ENCODE measurements at regions not wholly inside any gene's neighbourhood (a gene's known extent, or its start where the extent isn't known, plus 50 kb on each side); places are given as distances from the start of the nearest gene placed in this dataset.

GRCh38 chr1:198007687-198008607 lies 90.8 kb downstream of the LHX9 start:
- Histone ChIP-seq H3K9me3 (ENCODE audit: low read depth, low read length) (peaks cover 4% of the 10 kb centered on the region), H2AFZ (ENCODE audit: low read length) (peak overlapping the region; percentile 28), H4K20me1 (ENCODE audit: insufficient read depth, low read length) (no peaks in the 10 kb centered on the region), H3K4me3 (ENCODE audit: insufficient read depth, low read length) (no peak overlapping the region), H3K27me3 (ENCODE audit: insufficient read depth, low read length) (no peaks in the 10 kb centered on the region), H3K79me2 (ENCODE audit: insufficient read depth, low read length) (no peaks in the 10 kb centered on the region), H3K36me3 (ENCODE audit: insufficient read depth, low read length) (no peaks in the 10 kb centered on the region), H3K4me1 (ENCODE audit: insufficient read depth, low read length) (no peaks in the 10 kb centered on the region), H3K4me2 (ENCODE audit: insufficient read depth, low read length) (no peak overlapping the region), H3K27ac (ENCODE audit: low read depth, low read length) (no peak overlapping the region)
- DNase-seq (ENCODE audit: insufficient read length, low spot score, missing footprints), result peak; percentile 71
- TF ChIP-seq, protein P1, sequence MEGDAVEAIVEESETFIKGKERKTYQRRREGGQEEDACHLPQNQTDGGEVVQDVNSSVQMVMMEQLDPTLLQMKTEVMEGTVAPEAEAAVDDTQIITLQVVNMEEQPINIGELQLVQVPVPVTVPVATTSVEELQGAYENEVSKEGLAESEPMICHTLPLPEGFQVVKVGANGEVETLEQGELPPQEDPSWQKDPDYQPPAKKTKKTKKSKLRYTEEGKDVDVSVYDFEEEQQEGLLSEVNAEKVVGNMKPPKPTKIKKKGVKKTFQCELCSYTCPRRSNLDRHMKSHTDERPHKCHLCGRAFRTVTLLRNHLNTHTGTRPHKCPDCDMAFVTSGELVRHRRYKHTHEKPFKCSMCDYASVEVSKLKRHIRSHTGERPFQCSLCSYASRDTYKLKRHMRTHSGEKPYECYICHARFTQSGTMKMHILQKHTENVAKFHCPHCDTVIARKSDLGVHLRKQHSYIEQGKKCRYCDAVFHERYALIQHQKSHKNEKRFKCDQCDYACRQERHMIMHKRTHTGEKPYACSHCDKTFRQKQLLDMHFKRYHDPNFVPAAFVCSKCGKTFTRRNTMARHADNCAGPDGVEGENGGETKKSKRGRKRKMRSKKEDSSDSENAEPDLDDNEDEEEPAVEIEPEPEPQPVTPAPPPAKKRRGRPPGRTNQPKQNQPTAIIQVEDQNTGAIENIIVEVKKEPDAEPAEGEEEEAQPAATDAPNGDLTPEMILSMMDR (IDR thresholded peaks at IDR 0.05; ENCODE audit: extremely low read depth, low read depth, low read length), result no peak

DNA sequence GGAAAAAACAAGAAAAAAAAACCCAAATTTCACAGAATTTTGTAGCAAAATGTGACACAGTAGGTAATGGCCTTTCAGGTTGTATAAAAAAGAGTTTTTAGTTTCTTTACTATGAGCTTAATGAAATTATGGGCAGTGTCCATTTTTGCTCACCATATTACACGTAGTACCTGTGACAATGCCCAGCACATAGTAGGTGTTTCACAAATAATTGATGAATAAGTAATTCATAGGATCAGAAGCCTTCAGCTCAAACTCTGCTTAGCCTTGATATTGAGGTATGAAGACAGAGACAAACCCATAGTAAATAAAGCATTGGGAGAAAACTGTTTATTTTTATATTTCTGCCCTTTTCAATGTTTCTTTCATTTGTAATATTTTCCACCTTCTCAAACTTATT lies 97.2 kb downstream of the LHX9 start:
- H3K9me3 ChIP-seq (ENCODE audit: low read depth, low read length), result peaks cover 4% of the 10 kb centered on the region
- no peak overlapping the region for H3K27ac ChIP-seq (ENCODE audit: low read depth, low read length)
- H2AFZ ChIP-seq (ENCODE audit: low read length), result no peak overlapping the region
- TF ChIP-seq, protein P1 (IDR thresholded peaks at IDR 0.05; ENCODE audit: extremely low read depth, low read depth, low read length), result no peak
- no peak overlapping the region for H3K4me3 ChIP-seq (ENCODE audit: insufficient read depth, low read length)
- DNase-seq (ENCODE audit: insufficient read length, low spot score, missing footprints), result no peak
- no peaks in the 10 kb centered on the region for H4K20me1 ChIP-seq (ENCODE audit: insufficient read depth, low read length)
- H3K27me3 ChIP-seq (ENCODE audit: insufficient read depth, low read length), result no peaks in the 10 kb centered on the region
- H3K79me2 ChIP-seq (ENCODE audit: insufficient read depth, low read length), result no peaks in the 10 kb centered on the region
- H3K4me2 ChIP-seq (ENCODE audit: insufficient read depth, low read length), result no peak overlapping the region
- H3K36me3 ChIP-seq (ENCODE audit: insufficient read depth, low read length), result no peaks in the 10 kb centered on the region
- peaks cover 4% of the 10 kb centered on the region for H3K4me1 ChIP-seq (ENCODE audit: insufficient read depth, low read length)

GRCh38 chr1:198015309-198015708 lies 98.1 kb downstream of the LHX9 start:
- DNase-seq (ENCODE audit: insufficient read length, low spot score, missing footprints), result no peak
- H3K27ac ChIP-seq (ENCODE audit: low read depth, low read length), result no peak overlapping the region
- H3K4me1 ChIP-seq (ENCODE audit: insufficient read depth, low read length), result peaks cover 4% of the 10 kb centered on the region
- no peaks in the 10 kb centered on the region for H3K79me2 ChIP-seq (ENCODE audit: insufficient read depth, low read length)
- no peaks in the 10 kb centered on the region for H3K36me3 ChIP-seq (ENCODE audit: insufficient read depth, low read length)
- H3K27me3 ChIP-seq (ENCODE audit: insufficient read depth, low read length), result no peaks in the 10 kb centered on the region
- no peak overlapping the region for H2AFZ ChIP-seq (ENCODE audit: low read length)
- H3K4me2 ChIP-seq (ENCODE audit: insufficient read depth, low read length), result no peak overlapping the region
- H3K9me3 ChIP-seq (ENCODE audit: low read depth, low read length), result no peaks in the 10 kb centered on the region
- H3K4me3 ChIP-seq (ENCODE audit: insufficient read depth, low read length), result no peak overlapping the region
- TF ChIP-seq, protein P1 (IDR thresholded peaks at IDR 0.05; ENCODE audit: extremely low read depth, low read depth, low read length), result no peak
- no peaks in the 10 kb centered on the region for H4K20me1 ChIP-seq (ENCODE audit: insufficient read depth, low read length)

DNA sequence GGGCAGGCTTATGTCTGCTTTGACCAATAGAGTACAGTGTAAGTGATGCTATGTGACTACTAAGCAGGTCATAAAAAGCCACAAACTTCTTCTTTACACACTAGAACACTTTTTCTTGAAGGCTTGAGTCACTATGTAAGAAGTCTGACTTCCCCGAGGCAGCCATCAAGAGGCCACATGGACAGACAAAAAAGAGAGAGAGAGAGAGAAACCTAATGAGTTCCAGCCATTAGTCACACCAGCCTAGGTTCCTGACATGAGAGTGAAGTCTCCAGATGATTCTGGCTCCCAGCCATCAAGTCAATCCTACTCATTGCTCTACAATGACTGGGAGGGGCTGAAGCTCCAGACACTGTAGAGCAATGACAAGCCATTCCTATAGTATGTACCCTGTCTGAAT lies 101.4 kb downstream of the LHX9 start:
- no peaks in the 10 kb centered on the region for H3K27me3 ChIP-seq (ENCODE audit: insufficient read depth, low read length)
- TF ChIP-seq, protein P1 (IDR thresholded peaks at IDR 0.05; ENCODE audit: extremely low read depth, low read depth, low read length), result no peak
- peak; percentile 76 for DNase-seq (ENCODE audit: insufficient read length, low spot score, missing footprints)
- H3K9me3 ChIP-seq (ENCODE audit: low read depth, low read length), result no peaks in the 10 kb centered on the region
- H3K79me2 ChIP-seq (ENCODE audit: insufficient read depth, low read length), result no peaks in the 10 kb centered on the region
- H3K4me3 ChIP-seq (ENCODE audit: insufficient read depth, low read length), result no peak overlapping the region
- H3K36me3 ChIP-seq (ENCODE audit: insufficient read depth, low read length), result no peaks in the 10 kb centered on the region
- H2AFZ ChIP-seq (ENCODE audit: low read length), result no peak overlapping the region
- no peak overlapping the region for H3K4me2 ChIP-seq (ENCODE audit: insufficient read depth, low read length)
- no peaks in the 10 kb centered on the region for H4K20me1 ChIP-seq (ENCODE audit: insufficient read depth, low read length)
- no peak overlapping the region for H3K27ac ChIP-seq (ENCODE audit: low read depth, low read length)
- peaks cover 4% of the 10 kb centered on the region for H3K4me1 ChIP-seq (ENCODE audit: insufficient read depth, low read length)

All from osteoblast (primary cell).